Cerebellar nuclear complex (tissue), 1 donor: ENCODE measurements at regions not wholly inside any gene's neighbourhood (a gene's known extent, or its start where the extent isn't known, plus 50 kb on each side); places are given as distances from the start of the nearest gene placed in this dataset.

Source experiments
- DNase-seq, 2 experiments: peaks; one replicate each; lab custom pipeline; 2025; lab: John Stamatoyannopoulos, UW

- no peak for DNase-seq
Measured at GRCh38 chr5:125725691-125726090, 697.5 kb upstream of the GRAMD2B start.

- DNase-seq: no peak
Measured at GRCh38 chr5:125743939-125744338, 679.3 kb upstream of the GRAMD2B start.

- no peak for DNase-seq
Measured at GRCh38 chr5:125746917-125747316, 676.3 kb upstream of the GRAMD2B start.

- no peak for DNase-seq
Measured at GRCh38 chr5:125750147-125750860, 672.9 kb upstream of the GRAMD2B start.

- DNase-seq: no peak
Measured at GRCh38 chr5:125750861-125751186, 672.4 kb upstream of the GRAMD2B start.

- DNase-seq: no peak
Measured at GRCh38 chr5:125756456-125756855, 666.8 kb upstream of the GRAMD2B start.

- DNase-seq: no peak
Measured at GRCh38 chr5:125766706-125767105, 656.5 kb upstream of the GRAMD2B start.

GRCh38 chr5:125775896-125776295 lies 647.3 kb upstream of the GRAMD2B start:
- no peak for DNase-seq

GRCh38 chr5:125776656-125777139 lies 646.5 kb upstream of the GRAMD2B start:
- DNase-seq: no peak

- no peak for DNase-seq
Measured at GRCh38 chr5:125778791-125779190, 644.4 kb upstream of the GRAMD2B start.

GRCh38 chr5:125785407-125785806 lies 637.8 kb upstream of the GRAMD2B start:
- no peak for DNase-seq

GRCh38 chr5:125786021-125786420 lies 637.2 kb upstream of the GRAMD2B start:
- no peak for DNase-seq

- no peak for DNase-seq
Measured at GRCh38 chr5:125793470-125793869, 629.7 kb upstream of the GRAMD2B start.

GRCh38 chr5:125794922-125795321 lies 628.3 kb upstream of the GRAMD2B start:
- DNase-seq: no peak

- no peak for DNase-seq
Measured at GRCh38 chr5:125798307-125798706, 624.9 kb upstream of the GRAMD2B start.

GRCh38 chr5:125812651-125813050 lies 610.6 kb upstream of the GRAMD2B start:
- no peak for DNase-seq

GRCh38 chr5:125813221-125813974 lies 609.8 kb upstream of the GRAMD2B start:
- no peak for DNase-seq

GRCh38 chr5:125814119-125814518 lies 609.1 kb upstream of the GRAMD2B start:
- no peak for DNase-seq

- no peak for DNase-seq
Measured at GRCh38 chr5:125823572-125823971, 599.6 kb upstream of the GRAMD2B start.

GRCh38 chr5:125826214-125826613 lies 597.0 kb upstream of the GRAMD2B start:
- DNase-seq: no peak

GRCh38 chr5:125829349-125829748 lies 593.9 kb upstream of the GRAMD2B start:
- no peak for DNase-seq

GRCh38 chr5:125833398-125833797 lies 589.8 kb upstream of the GRAMD2B start:
- DNase-seq: no peak

GRCh38 chr5:125834438-125835115 lies 588.6 kb upstream of the GRAMD2B start:
- no peak for DNase-seq
